DND-41 (cell line): ENCODE measurements at regions not wholly inside any gene's neighbourhood (a gene's known extent, or its start where the extent isn't known, plus 50 kb on each side); places are given as distances from the start of the nearest gene placed in this dataset.

Experiments used
- EZH2 ChIP-seq: IDR thresholded peaks from 3 replicates; pipeline ENCODE4 v1.6.1; 2012; ENCODE audit warnings: borderline replicate concordance, low read depth, mild to moderate bottlenecking, moderate library complexity, low read length, inconsistent platforms; ENCODE audit not compliant: severe bottlenecking
- TF ChIP-seq, protein P1 (sequence below): IDR thresholded peaks from 2 replicates; pipeline ENCODE4 v1.5.1; 2012; ENCODE audit warnings: borderline replicate concordance, low read length, moderate library complexity, mild to moderate bottlenecking; ENCODE audit not compliant: poor library complexity, severe bottlenecking; ENCODE audit errors: extremely low read depth

DNA sequence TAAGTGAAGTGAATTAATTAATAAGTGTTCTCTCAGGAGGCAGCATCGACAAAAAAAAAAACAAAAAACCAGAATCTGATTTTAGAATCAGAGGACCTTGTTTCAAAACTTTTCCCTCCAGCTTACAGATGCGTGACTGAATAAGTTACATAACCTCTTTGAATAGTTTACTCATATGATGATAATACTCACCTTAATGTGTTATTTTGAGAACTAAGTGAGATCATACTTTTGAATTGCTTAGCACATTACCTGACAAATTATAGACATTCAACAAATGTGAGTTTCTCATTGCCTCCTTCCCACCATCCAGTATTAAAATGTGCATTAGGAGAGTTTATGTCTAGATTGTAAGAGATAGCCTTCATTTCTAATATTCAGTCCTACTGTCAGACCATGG, 94.0 kb downstream of the SOX2 start:
- TF ChIP-seq, protein P1, sequence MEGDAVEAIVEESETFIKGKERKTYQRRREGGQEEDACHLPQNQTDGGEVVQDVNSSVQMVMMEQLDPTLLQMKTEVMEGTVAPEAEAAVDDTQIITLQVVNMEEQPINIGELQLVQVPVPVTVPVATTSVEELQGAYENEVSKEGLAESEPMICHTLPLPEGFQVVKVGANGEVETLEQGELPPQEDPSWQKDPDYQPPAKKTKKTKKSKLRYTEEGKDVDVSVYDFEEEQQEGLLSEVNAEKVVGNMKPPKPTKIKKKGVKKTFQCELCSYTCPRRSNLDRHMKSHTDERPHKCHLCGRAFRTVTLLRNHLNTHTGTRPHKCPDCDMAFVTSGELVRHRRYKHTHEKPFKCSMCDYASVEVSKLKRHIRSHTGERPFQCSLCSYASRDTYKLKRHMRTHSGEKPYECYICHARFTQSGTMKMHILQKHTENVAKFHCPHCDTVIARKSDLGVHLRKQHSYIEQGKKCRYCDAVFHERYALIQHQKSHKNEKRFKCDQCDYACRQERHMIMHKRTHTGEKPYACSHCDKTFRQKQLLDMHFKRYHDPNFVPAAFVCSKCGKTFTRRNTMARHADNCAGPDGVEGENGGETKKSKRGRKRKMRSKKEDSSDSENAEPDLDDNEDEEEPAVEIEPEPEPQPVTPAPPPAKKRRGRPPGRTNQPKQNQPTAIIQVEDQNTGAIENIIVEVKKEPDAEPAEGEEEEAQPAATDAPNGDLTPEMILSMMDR, result no peak
- TF ChIP-seq EZH2, result no peak
